ENCODE measurements at regions not wholly inside any gene's neighbourhood (a gene's known extent, or its start where the extent isn't known, plus 50 kb on each side); places are given as distances from the start of the nearest gene placed in this dataset.
"Not testable (repeated sequence)": the region's sequence is repeated elsewhere in the genome, so short reads cannot be mapped to it uniquely, and the experiment has no call there.

DNA sequence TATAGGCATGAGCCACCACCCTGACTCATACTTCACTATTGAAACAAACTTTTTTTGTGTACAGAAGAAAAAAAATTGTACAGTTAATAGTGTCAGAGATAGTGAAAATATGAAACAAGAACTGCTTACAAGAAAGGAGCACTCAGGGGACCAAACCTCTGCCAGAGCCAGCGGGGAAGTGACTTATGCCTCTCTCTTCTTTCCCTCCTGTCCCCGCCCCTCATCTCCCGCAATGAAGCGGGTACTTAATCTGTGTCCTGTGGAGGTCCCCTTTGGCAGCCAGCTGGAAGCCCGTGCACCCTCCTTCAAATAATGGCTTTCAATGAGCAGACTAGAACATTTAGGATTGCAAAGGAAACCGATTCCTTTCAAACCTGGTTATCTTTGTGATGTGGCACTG lies 51.5 kb downstream of the PPIAL4A start:
- FAIRE-seq; DNase-seq (ENCODE audit: insufficient read length, low spot score): not testable (repeated sequence)

GRCh38 chr1:120941836-120942217 lies 52.3 kb downstream of the PPIAL4A start:
- DNase-seq (ENCODE audit: insufficient read length, low spot score); FAIRE-seq: not testable (repeated sequence)

- FAIRE-seq = not testable (repeated sequence)
Observed at GRCh38 chr1:120942218-120942944, 52.8 kb downstream of the PPIAL4A start.

GRCh38 chr1:120942945-120943319 lies 53.4 kb downstream of the PPIAL4A start:
- not testable (repeated sequence) for FAIRE-seq; DNase-seq (ENCODE audit: insufficient read length, low spot score)

More at GRCh38 chr1:120942218-120942944, 52.8 kb downstream of the PPIAL4A start:
- not testable (repeated sequence) for DNase-seq (ENCODE audit: insufficient read length, low spot score)

DNA sequence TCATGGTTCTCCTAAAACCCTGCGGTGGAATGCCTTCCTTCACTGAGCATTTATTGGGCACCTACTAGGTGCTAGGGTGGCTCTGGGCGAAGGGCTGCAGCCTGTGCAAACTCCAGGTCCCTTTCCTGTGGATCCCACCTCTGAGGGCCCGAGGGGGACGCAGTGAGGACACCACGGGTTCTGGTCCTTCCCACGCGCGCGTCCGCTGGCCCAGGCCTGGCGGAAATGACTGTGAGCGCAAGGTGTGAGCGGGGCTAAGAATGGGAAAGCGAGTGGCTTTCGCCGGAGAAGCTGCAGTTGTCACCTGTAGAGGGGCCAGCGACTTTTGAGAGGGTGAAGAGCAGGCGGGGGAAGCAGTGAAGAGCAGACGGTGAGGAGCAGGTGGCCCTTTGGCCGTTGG lies 55.1 kb downstream of the PPIAL4A start:
- not testable (repeated sequence) for DNase-seq (ENCODE audit: insufficient read length, low spot score); FAIRE-seq

DNA sequence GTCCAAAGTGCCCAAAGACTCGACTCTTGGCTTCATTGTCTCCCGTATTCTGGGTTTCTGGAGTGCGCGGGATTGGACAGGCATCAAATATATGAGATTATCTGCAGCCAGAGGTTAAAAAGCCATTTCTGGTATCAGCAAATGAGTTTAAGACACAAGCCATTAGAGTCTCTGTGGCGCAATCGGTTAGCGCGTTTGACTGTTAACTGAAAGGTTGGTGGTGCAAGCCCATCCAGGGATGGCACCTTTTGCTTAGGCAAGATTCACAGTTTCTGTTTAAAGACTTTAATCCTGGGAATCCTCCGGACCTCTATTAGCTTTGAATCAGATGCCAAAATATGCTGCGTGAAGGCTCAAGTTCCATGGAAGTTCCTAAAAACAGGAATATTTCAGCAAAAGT lies 55.6 kb downstream of the PPIAL4A start:
- DNase-seq (ENCODE audit: insufficient read length, low spot score); FAIRE-seq: not testable (repeated sequence)

DNA sequence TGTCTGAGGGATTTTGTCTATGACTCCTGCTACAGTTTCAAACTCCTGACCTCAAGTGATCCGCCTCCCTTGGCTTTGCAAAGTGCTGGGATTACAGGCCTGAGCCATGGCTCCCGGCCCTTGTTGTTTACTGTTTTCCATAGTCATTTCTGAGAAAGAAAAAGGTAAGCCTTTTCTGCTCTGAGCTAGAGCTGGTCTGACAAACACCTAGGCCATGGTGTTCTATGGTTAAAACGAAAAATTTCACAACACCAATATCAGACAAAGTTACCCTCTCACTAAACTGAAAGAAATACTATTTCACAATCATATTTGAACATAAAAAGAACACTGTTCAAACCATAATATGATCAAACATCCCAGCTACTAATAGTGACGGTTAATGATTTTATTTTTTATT lies 57.5 kb downstream of the PPIAL4A start:
- not testable (repeated sequence) for FAIRE-seq; DNase-seq (ENCODE audit: insufficient read length, low spot score)

DNA sequence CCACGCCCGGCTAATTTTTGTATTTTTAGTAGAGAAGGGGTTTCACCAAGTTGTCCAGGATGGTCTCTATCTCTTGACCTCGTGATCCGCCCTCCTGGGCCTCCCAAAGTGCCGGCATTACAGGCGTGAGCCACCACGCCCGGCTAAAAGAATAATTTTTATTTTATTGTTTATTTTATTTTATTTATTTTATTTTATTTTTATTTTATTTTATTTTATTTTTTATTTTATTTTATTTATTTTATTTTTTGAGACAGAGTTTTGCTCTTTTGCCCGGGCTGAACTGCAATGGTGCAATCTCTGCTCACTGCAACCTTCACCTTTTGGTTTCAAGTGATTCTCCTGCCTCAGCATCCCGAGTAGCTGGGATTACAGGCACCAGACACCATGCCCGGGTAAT lies 60.2 kb downstream of the PPIAL4A start:
- not testable (repeated sequence) for DNase-seq (ENCODE audit: insufficient read length, low spot score); FAIRE-seq

GRCh38 chr1:120950633-120951032 lies 61.1 kb downstream of the PPIAL4A start:
- FAIRE-seq; DNase-seq (ENCODE audit: insufficient read length, low spot score): not testable (repeated sequence)

- DNase-seq (ENCODE audit: insufficient read length, low spot score); FAIRE-seq: not testable (repeated sequence)
Observed at GRCh38 chr1:120951100-120951499, 61.5 kb downstream of the PPIAL4A start.

DNA sequence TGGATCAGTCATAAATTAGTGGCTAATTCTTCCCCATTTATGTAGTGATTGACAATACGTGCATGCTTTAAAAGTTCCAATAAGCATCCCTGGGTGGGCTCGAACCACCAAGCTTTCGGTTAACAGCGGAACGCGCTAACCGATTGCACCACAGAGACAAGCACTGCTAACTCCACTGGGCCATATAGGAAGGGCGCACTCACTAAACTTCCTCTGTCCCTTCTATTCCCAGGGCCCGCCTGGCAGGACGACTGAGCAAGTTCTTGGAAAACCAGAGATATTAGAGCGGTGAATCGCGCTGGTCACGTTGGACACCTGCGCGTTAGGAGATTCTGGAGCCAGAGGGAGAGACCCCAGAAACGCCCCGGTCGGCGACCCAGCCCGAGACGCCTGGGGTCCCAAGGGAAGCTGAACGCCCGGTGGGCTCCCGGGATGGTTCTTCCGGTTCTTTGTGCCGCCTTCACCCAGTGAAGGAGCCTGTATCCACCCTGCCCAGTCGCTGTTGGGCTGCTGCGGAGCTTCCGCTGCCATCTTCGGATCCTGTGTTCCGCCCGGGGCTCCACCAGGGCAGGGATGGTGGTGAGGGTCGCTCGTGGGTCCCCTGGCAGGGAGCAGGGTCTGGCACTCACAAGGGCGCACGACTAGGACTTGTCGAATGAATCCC lies 62.8 kb downstream of the PPIAL4A start:
- not testable (repeated sequence) for FAIRE-seq; DNase-seq (ENCODE audit: insufficient read length, low spot score)

GRCh38 chr1:120952871-120953265 lies 63.3 kb downstream of the PPIAL4A start:
- not testable (repeated sequence) for DNase-seq (ENCODE audit: insufficient read length, low spot score); FAIRE-seq

DNA sequence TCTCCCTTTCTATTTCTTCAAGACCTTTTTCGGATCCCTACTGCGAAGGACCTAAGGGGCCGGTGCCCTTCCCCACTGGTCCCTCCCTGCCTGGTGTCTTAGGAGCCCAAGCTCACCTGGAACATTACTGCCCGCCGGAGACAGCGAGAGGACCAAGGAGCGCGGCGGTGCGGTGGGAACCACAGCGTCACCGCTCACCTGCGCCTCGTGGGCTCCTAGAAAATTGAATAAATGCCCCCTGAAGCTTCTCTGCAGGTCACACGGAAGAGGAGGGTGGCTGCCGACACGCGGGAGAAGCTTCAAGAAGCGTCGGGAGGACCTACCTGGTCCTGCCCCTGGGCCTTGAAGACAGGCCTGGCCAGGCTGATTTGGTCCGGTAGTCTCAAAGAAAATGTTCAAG lies 65.2 kb downstream of the PPIAL4A start:
- DNase-seq (ENCODE audit: insufficient read length, low spot score) (no peak), FAIRE-seq (no peak)

DNA sequence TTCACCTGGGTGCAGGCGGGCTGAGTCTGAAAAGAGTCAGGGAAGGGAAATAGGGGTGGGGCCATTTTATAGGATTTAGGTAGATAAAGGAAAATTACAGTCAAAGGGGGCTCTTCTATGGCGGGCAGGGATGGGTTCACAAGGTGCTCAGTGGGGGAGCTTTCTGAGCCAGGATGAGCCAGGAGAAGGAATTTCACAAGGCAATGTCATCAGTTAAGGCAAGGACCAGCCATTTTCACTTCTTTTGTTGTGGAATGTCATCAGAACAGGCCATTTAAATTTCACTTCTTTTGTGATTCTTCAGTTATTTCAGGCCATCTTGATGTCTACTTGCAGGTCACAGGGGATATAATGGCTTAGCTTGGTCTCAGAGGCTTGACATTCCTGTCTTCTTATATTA lies 66.4 kb downstream of the PPIAL4A start:
- FAIRE-seq; DNase-seq (ENCODE audit: insufficient read length, low spot score): not testable (repeated sequence)

GRCh38 chr1:120966018-120966417 lies 76.4 kb downstream of the PPIAL4A start:
- DNase-seq (ENCODE audit: insufficient read length, low spot score); FAIRE-seq: not testable (repeated sequence)

GRCh38 chr1:120972863-120973262 lies 83.3 kb downstream of the PPIAL4A start:
- not testable (repeated sequence) for FAIRE-seq; DNase-seq (ENCODE audit: insufficient read length, low spot score)

DNA sequence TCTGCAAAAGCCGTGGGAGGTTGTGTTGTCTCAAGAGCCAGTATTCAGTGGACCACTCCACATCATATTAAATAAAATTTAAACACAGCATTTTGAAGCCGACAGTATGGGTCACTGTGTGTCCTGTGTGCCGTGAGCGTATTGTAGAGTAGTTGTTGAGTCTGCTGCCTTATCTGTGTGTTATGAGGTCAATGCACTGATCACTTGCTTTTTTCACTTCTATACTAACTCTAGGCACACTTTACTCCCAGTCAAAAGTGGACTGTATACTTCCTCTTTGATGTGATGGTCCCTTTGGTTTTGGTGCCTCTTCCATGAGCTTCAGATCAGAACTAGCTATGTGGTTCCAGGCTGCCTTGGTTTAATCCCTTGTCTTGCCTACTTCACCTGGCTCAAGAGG lies 84.3 kb downstream of the PPIAL4A start:
- not testable (repeated sequence) for FAIRE-seq; DNase-seq (ENCODE audit: insufficient read length, low spot score)

- FAIRE-seq; DNase-seq (ENCODE audit: insufficient read length, low spot score): not testable (repeated sequence)
Observed at GRCh38 chr1:120977279-120977678, 87.7 kb downstream of the PPIAL4A start.

GRCh38 chr1:120981489-120982094 lies 92.0 kb downstream of the PPIAL4A start:
- not testable (repeated sequence) for DNase-seq (ENCODE audit: insufficient read length, low spot score)

DNA sequence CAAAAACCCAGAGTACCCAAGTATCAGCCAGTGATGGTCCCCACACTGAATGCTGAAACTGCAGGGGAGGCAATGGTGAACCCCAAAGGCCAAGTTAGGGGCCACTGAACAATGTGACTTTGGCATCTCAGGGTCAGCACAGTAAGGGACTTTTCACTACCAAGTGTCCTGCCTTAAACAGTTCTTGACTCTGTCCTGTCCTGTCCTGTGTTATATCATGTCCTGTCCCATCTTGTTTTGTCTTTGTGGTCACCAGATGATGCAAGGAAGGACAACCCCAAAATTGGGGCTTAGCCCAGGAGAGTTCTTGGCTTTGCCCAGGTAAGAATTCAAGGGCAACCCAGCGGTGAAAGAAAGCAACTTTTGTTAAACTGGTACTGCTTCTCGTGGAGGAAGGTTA lies 105.0 kb downstream of the PPIAL4A start:
- FAIRE-seq; DNase-seq (ENCODE audit: insufficient read length, low spot score): not testable (repeated sequence)

More at GRCh38 chr1:120981489-120982094, 92.0 kb downstream of the PPIAL4A start:
- FAIRE-seq = not testable (repeated sequence)

DNA sequence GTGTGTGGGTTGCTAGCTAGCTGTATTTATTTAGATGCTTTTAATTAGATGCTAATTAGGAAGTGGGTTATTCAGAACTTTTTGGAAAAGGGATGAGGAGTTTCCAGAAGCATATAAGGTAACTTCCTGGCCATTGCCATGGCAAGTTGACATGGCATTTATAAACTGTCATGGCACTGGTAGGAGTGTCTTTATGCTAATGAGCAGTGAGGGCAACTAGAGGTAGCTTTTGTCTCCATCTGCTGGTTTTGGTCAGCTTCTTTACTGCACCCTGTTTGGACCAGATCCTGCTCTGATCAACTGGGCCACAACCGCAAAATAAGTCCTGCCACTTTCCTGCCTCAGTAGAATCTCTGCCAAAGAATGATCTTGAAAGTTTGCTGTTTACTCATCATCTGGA lies 105.5 kb downstream of the PPIAL4A start:
- FAIRE-seq; DNase-seq (ENCODE audit: insufficient read length, low spot score): not testable (repeated sequence)

Data from HTR-8/SVneo (cell line).